ENCODE measurements at regions not wholly inside any gene's neighbourhood (a gene's known extent, or its start where the extent isn't known, plus 50 kb on each side); places are given as distances from the start of the nearest gene placed in this dataset.
"Not testable (repeated sequence)": the region's sequence is repeated elsewhere in the genome, so short reads cannot be mapped to it uniquely, and the experiment has no call there.

DNA sequence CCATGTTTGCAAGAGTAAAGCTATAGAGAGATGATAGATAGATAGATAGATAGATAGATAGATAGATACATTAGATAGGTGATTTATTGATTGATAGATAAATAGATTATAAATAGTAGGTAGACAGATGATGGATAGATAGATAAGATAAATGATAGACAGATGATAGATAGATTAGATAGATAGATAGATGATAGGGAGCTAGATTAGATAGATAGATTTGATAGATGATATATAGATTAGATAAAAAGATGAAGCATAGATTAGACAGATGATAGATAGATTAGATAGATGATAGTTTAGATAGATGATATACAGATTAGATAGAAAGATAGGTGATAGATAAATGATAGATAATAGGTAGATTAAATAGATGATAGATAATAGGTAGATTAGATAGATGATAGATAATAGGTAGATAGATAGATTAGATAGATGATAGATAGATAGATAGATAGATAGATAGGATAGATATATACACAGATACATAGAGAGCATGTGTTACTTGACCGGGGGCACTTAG lies 243.3 kb upstream of the FOXK1 start:
- no peak for DNase-seq (ENCODE audit: low read depth)

DNA sequence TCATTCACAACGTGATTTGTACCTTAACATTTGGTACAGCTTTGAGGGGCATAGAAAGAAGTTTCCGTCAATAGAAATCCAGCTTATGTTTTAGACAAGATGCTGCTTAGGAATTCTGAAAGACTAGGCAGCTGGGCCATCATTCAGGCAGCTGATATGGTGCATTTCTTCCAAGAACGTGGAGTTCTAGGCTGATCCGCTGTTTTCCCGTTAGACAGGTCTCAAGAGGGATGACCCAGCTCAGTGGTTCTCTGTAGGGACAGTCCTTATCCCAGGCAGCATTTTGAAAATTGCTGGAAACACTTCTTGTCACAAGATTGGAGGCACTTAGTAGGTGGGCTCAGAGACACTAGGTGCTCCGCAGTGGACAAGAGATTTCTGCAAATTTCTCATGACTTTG lies 242.7 kb upstream of the FOXK1 start:
- DNase-seq (ENCODE audit: low read depth) = no peak

DNA sequence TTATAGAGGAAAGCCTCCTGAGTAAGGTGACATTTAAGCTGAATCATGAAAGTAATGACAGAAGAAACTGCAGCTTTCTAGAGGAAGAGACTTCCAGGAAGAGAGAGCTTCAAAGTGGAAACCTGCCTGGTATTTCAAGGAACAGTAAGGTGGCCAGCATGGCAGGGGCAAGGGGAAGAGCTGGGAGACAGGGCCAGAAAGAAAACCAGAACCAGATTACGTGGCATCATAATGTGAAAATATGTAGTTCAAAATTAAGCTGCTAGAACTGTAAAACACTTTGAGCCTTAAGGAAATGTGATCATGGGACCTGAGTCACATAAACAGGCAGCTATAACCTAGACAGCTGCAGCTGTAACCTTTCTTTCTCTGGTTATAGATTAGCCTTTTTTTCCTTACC lies 238.0 kb upstream of the FOXK1 start:
- DNase-seq (ENCODE audit: low read depth) = no peak

DNA sequence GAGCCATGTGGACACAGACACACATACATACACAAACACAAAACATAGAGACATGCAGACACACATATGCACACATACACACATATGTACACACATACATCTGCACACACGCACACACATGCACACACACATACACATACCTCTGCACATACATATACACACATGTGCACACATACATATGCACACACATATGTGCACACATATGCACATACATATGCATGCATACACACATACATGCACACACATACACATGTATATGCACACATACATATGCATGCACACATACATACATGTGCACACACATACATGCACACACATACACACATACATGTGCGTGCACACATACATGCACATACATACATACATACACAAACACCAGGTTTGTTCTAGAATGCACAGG lies 236.3 kb upstream of the FOXK1 start:
- no peak for DNase-seq (ENCODE audit: low read depth)

- DNase-seq (ENCODE audit: low read depth) = no peak
Measured at GRCh38 chr7:4449263-4449662, 232.8 kb upstream of the FOXK1 start.

DNA sequence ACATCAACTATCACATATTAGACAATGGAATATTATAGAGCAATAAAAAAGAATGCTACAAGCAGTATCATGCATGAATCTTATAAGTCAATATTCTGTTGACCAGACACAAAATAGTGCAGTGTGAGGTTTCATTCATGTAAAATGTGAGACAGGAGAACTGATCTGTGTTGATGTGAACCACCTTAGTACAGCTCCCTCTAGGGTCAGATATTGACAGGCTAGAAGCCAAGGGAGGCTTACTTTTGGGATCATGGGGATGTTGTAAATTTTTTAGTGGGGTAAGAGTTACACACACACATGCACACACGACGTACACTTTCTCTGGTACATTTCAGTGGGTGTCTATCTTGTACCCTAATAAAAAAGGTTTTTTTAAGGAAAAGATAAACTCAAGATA lies 231.6 kb upstream of the FOXK1 start:
- no peak for DNase-seq (ENCODE audit: low read depth)

DNA sequence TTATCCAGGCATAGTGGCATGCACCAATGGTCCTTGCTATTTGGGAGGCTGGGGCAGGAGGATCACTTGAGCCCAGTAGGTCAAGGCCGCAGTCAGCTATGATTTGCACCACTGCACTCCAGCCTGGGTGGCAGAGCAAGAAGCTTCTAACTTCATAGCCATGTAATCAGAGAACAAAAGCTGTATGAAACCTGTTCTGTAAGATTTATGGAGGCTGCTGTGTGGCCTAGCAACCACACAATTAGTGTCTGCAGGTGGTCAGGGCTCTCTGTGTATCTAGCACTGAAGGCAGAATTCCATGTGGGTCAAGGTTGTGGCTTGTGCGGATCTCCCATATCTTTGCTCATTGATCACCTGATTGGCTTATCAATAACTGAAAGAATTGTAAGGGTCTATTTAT lies 221.5 kb upstream of the FOXK1 start:
- no peak for DNase-seq (ENCODE audit: low read depth)

DNA sequence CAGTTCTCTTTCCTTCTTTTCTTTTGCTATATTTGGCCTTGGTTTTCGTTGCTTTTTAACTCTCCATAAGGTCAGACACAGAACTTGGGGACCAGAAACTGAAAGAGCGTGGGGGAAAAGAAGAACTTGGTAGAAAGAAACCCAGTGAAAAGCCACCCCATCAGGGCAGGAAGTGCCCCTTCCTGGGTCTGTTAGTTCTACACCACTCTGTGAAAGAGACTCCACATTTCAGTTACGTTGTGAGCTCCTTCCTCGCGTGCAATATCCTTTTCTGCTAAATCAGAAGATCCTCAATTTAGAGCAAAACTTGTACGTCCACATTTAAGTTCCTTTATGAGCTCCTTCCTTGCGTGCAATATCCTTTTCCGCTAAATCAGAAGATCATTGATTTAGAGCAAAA lies 220.6 kb upstream of the FOXK1 start:
- no peak for DNase-seq (ENCODE audit: low read depth)

DNA sequence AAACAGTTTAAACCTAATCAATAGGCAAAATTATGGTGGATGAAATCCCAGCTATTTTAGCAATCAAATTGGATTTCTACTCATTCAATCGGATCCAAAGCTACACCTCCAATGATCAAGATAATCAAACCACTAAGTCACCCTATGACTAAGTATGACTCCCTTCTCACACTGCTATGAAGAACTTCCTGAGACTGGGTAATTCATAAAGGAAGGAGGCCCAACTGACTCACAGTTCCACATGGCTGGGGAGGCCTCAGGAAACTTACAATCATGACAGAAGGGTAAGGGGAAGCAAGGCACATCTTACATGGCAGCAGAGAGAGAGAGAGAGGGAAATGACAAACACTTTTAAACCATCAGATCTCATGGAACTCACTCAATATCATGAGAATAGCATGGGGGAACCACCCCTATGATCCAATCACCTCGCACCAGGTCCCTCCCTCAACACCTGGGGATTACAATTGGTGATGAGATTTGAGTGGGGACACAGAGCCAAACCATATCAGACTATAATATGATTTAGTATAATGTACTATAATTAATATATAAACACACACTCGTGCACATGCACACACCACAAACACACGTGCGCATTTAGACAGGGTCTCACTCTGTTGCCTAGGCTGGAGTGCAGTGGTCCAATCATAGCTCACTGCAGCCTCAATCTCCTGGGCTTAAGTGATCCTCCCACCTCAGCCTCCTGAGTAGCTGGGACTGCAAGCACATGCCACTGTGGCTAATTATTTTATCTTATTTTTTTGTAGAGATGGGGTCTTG lies 213.6 kb upstream of the FOXK1 start:
- no peak for DNase-seq (ENCODE audit: low read depth)

GRCh38 chr7:4470246-4470645 lies 211.8 kb upstream of the FOXK1 start:
- DNase-seq (ENCODE audit: low read depth) = no peak

DNA sequence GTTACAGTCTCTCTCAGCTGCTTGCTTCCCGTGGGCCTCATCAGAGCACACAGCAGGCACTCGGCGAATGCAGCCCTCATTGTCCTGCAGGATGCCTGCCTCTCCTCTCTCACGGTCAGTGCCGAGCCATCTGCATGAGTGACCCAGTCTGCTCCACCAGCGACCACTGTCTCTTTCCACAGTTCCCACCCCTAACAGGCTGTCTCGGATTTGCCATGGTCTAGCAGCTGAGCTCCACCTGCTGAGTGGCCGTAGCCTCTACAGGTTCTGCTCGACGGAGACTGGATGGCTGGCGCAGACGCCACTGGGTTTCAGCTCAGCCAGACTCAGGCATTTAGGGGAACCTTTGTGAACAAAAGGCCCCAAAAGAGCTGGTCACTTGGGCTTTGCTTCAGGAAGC lies 209.4 kb upstream of the FOXK1 start:
- DNase-seq (ENCODE audit: low read depth) = no peak

- DNase-seq (ENCODE audit: low read depth) = no peak
Measured at GRCh38 chr7:4479367-4480039, 202.6 kb upstream of the FOXK1 start.

DNA sequence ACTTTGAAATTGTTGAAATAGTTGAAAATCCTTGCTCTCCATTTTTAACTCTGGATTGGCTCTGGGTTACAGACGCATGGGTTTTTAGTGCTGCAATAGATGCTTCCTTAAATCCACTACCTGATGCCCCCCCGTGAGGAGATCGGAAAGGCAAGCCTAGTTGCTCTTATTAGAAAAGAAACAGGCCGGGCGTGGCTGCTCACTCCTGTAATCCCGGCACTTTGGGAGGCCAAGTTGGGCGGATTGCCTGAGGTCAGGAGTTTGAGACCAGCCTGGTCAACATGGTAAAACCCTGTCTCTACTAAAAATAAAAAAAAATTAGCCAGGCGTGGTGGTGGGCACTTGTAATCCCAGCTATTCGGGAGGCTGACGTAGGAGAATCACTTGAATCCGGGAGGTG lies 202.0 kb upstream of the FOXK1 start:
- DNase-seq (ENCODE audit: low read depth) = not testable (repeated sequence)

- DNase-seq (ENCODE audit: low read depth) = no peak
Measured at GRCh38 chr7:4483851-4484250, 198.2 kb upstream of the FOXK1 start.

GRCh38 chr7:4484545-4484944 lies 197.6 kb upstream of the FOXK1 start:
- DNase-seq (ENCODE audit: low read depth) = no peak

DNA sequence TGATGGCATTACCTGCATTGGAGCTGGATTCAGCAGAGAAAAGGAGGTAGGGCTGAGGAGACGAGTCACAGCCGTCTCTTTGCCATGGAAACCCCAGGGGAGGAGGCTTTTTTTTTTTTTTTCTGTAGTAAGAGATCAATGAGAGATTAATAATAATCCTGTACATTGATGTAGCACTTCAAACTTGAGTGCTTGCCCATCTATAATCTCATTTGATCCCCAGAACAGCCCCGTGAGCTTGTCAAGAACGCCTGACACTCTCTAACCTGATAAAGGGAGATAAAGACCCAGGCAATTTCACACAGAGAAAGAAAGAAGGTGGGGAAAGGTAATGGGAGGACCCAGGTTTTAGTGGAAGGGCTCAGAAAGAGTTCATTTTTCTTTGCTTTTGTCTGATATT lies 195.2 kb upstream of the FOXK1 start:
- no peak for DNase-seq (ENCODE audit: low read depth)

- not testable (repeated sequence) for DNase-seq (ENCODE audit: low read depth)
Measured at GRCh38 chr7:4496911-4497310, 185.2 kb upstream of the FOXK1 start.

GRCh38 chr7:4500812-4501211 lies 181.3 kb upstream of the FOXK1 start:
- no peak for DNase-seq (ENCODE audit: low read depth)

DNA sequence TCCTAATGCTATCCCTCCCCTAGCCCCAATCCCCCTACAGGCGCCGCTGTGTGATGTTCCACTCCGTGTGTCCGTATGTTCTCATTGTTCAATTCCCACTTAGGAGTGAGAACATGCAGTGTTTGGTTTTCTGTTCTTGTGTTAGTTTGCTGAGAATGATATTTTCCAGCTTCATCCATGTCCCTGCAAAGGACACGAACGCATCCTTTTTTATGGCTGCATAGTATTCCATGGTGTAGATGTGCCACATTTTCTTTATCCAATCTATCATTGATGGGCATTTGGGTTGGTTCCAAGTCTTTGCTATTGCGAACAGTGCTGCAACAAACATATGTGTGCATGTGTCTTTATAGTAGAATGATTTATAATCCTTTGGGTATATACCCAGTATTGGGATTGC lies 174.2 kb upstream of the FOXK1 start:
- not testable (repeated sequence) for DNase-seq (ENCODE audit: low read depth)

GRCh38 chr7:4513450-4513849 lies 168.6 kb upstream of the FOXK1 start:
- no peak for DNase-seq (ENCODE audit: low read depth)

DNA sequence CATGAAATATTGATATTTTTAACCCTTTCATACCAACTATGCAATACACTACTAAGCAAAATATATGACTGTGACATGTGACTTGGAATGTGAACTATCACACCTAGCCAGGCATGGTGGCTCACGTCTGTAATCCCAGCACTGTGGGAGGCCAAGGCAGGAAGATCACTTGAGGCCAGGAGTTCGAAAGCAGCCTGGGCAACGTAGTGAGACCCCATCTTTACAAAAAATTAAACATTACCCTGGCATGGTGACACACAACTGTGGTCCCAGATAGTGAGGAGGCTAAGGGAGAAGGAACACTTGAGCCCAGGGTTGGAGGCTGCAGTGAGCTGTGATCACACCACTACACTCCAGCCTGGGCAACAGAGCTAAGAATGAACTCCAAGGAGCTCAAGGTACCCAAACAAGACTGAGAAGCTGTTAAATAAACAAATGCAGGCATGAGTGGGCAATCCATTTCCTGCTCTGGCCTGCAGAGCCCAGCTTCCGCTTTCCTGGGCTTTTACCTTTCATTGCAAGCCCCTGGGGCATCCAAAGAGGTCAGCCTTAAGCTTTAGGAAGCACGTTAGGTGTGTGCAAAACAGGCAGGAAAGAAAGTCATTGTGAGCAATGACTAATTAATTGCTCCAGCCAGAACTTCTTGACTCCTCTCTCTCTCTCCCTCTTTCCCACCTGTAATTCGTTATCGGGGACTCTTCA lies 162.1 kb upstream of the FOXK1 start:
- no peak for DNase-seq (ENCODE audit: low read depth)

DNA sequence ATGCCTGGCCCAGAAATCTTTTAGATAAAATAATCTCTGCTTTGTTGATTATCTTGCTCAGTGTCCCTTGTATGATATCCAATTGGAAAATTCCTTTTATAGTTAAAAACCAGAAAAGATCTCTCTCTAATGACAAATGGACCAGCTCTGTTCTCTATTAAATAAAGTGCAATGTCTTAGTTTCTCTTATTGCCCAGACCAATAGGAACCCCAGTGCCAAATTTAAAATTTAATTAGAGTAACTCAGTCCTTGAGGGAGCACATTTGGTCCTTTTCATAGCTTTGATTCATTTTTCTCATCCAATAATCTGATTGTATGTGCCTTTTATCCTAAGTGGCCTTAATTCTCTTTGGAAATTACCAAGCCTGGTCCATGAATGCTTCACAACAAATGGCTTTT lies 158.9 kb upstream of the FOXK1 start:
- DNase-seq (ENCODE audit: low read depth) = no peak

DNA sequence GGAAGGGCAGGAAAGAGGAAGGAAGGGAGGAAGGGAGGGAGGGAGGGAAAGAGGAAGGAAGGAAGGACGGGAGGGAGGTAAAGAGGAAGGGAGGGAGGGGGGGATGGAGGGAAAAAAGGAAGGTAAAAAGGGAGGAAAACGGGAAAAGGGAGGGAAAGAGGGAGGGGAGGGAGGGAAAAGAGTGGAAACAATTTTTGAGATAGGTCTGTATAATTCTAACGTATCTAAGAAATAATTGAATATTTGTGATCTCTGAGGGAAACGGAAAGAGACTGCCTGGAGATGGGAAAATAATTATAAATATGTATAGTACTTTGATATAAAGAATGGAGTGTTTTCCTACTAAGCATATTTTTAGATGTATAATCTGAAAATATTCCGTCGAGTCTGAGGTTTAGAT lies 158.2 kb upstream of the FOXK1 start:
- DNase-seq (ENCODE audit: low read depth) = no peak
